ENCODE measurements at regions not wholly inside any gene's neighbourhood (a gene's known extent, or its start where the extent isn't known, plus 50 kb on each side); places are given as distances from the start of the nearest gene placed in this dataset.

- DNase-seq = no peak
- Mint-ChIP-seq H3K4me3 (no peak overlapping the region), H3K27ac (no peak overlapping the region), H3K4me1 (no peaks in the 10 kb centered on the region), H3K27me3 (peaks cover 4% of the 10 kb centered on the region), H3K9me3 (no peaks in the 10 kb centered on the region), H3K36me3 (no peaks in the 10 kb centered on the region)
- CTCF ChIA-PET = interaction anchor here (1.2 kb wide), 1 partner anchor 59 kb away, joined by 5 read pairs; no protein-coding TSS in a partner anchor
Observed at GRCh38 chr6:138648127-138648526, 125.4 kb upstream of the CCDC28A start.

- Mint-ChIP-seq H3K9me3 (no peaks in the 10 kb centered on the region), H3K4me3 (no peak overlapping the region), H3K27ac (no peak overlapping the region), H3K36me3 (no peaks in the 10 kb centered on the region), H3K4me1 (peaks cover 12% of the 10 kb centered on the region), H3K27me3 (peaks cover 7% of the 10 kb centered on the region)
- CTCF ChIA-PET = interaction anchor here (1.2 kb wide), 1 partner anchor 40 kb away, joined by 5 read pairs; no protein-coding TSS in a partner anchor
- DNase-seq = no peak
Observed at GRCh38 chr6:138651491-138651890, 122.1 kb upstream of the CCDC28A start.

GRCh38 chr6:138652824-138653223 lies 120.7 kb upstream of the CCDC28A start:
- CTCF ChIA-PET = no interaction called here
- Mint-ChIP-seq H3K27me3 (peaks cover 10% of the 10 kb centered on the region), H3K4me1 (peaks cover 12% of the 10 kb centered on the region), H3K36me3 (no peaks in the 10 kb centered on the region), H3K27ac (no peak overlapping the region), H3K9me3 (no peaks in the 10 kb centered on the region), H3K4me3 (no peak overlapping the region)
- no peak for DNase-seq

GRCh38 chr6:138653435-138653834 lies 120.1 kb upstream of the CCDC28A start:
- CTCF ChIA-PET = interaction anchor here (3.3 kb wide), 1 partner anchor 62 kb away, joined by 12 read pairs; no protein-coding TSS in a partner anchor
- no peak overlapping the region for H3K4me3 Mint-ChIP-seq
- H3K27me3 Mint-ChIP-seq = peaks cover 10% of the 10 kb centered on the region
- no peaks in the 10 kb centered on the region for H3K36me3 Mint-ChIP-seq
- no peak for DNase-seq
- no peaks in the 10 kb centered on the region for H3K9me3 Mint-ChIP-seq
- H3K27ac Mint-ChIP-seq = no peak overlapping the region
- peaks cover 12% of the 10 kb centered on the region for H3K4me1 Mint-ChIP-seq

GRCh38 chr6:138654715-138655634 lies 118.6 kb upstream of the CCDC28A start:
- DNase-seq = no peak

GRCh38 chr6:138655828-138656227 lies 117.7 kb upstream of the CCDC28A start:
- CTCF ChIA-PET = interaction anchor here (3.3 kb wide), 1 partner anchor 65 kb away, joined by 12 read pairs; no protein-coding TSS in a partner anchor
- Mint-ChIP-seq H3K4me3 (no peak overlapping the region), H3K4me1 (peaks cover 12% of the 10 kb centered on the region), H3K36me3 (no peaks in the 10 kb centered on the region), H3K9me3 (no peaks in the 10 kb centered on the region), H3K27me3 (peaks cover 6% of the 10 kb centered on the region), H3K27ac (no peak overlapping the region)
- no peak for DNase-seq

More at GRCh38 chr6:138654715-138655634, 118.6 kb upstream of the CCDC28A start:
- peaks cover 12% of the 10 kb centered on the region for H3K4me1 Mint-ChIP-seq
- H3K27ac Mint-ChIP-seq = no peak overlapping the region
- no peaks in the 10 kb centered on the region for H3K9me3 Mint-ChIP-seq
- H3K36me3 Mint-ChIP-seq = no peaks in the 10 kb centered on the region
- no peak overlapping the region for H3K4me3 Mint-ChIP-seq
- H3K27me3 Mint-ChIP-seq = peaks cover 10% of the 10 kb centered on the region
- CTCF ChIA-PET = interaction anchor here (3.3 kb wide), 1 partner anchor 64 kb away, joined by 12 read pairs; no protein-coding TSS in a partner anchor

- no peak overlapping the region for H3K27ac Mint-ChIP-seq
- no peaks in the 10 kb centered on the region for H3K9me3 Mint-ChIP-seq
- H3K36me3 Mint-ChIP-seq = no peaks in the 10 kb centered on the region
- H3K4me1 Mint-ChIP-seq = peaks cover 12% of the 10 kb centered on the region
- no peak for DNase-seq
- CTCF ChIA-PET = interaction anchor here (0.6 to 3.3 kb wide), 2 partner anchors 65 to 1040 kb away, joined by 3 to 12 read pairs; no protein-coding TSS in a partner anchor
- no peak overlapping the region for H3K4me3 Mint-ChIP-seq
- peaks cover 6% of the 10 kb centered on the region for H3K27me3 Mint-ChIP-seq
Observed at GRCh38 chr6:138656364-138657064, 117.1 kb upstream of the CCDC28A start.

GRCh38 chr6:138657065-138657425 lies 116.5 kb upstream of the CCDC28A start:
- no peak overlapping the region for H3K27ac Mint-ChIP-seq
- no peak for DNase-seq
- no peaks in the 10 kb centered on the region for H3K9me3 Mint-ChIP-seq
- peaks cover 6% of the 10 kb centered on the region for H3K27me3 Mint-ChIP-seq
- H3K4me3 Mint-ChIP-seq = no peak overlapping the region
- peaks cover 12% of the 10 kb centered on the region for H3K4me1 Mint-ChIP-seq
- H3K36me3 Mint-ChIP-seq = no peaks in the 10 kb centered on the region
- CTCF ChIA-PET = interaction anchor here (0.6 kb wide), 1 partner anchor 1041 kb away, joined by 3 read pairs; no protein-coding TSS in a partner anchor

GRCh38 chr6:138659998-138660397 lies 113.6 kb upstream of the CCDC28A start:
- Mint-ChIP-seq H3K4me1 (peaks cover 3% of the 10 kb centered on the region), H3K4me3 (no peak overlapping the region), H3K36me3 (no peaks in the 10 kb centered on the region), H3K27me3 (peaks cover 6% of the 10 kb centered on the region), H3K27ac (no peak overlapping the region), H3K9me3 (no peaks in the 10 kb centered on the region)
- DNase-seq = no peak
- CTCF ChIA-PET = no interaction called here

GRCh38 chr6:138662471-138662870 lies 111.1 kb upstream of the CCDC28A start:
- CTCF ChIA-PET = no interaction called here
- no peak overlapping the region for H3K4me3 Mint-ChIP-seq
- H3K27me3 Mint-ChIP-seq = peaks cover under 1% of the 10 kb centered on the region
- no peak for DNase-seq
- no peak overlapping the region for H3K27ac Mint-ChIP-seq
- H3K4me1 Mint-ChIP-seq = no peaks in the 10 kb centered on the region
- no peaks in the 10 kb centered on the region for H3K36me3 Mint-ChIP-seq
- H3K9me3 Mint-ChIP-seq = no peaks in the 10 kb centered on the region

GRCh38 chr6:138663892-138664291 lies 109.7 kb upstream of the CCDC28A start:
- Mint-ChIP-seq H3K27ac (no peak overlapping the region), H3K36me3 (no peaks in the 10 kb centered on the region), H3K9me3 (no peaks in the 10 kb centered on the region), H3K4me3 (no peak overlapping the region), H3K4me1 (no peaks in the 10 kb centered on the region), H3K27me3 (no peaks in the 10 kb centered on the region)
- CTCF ChIA-PET = interaction anchor here (1.0 kb wide), 1 partner anchor 25 kb away, joined by 3 read pairs; no protein-coding TSS in a partner anchor
- DNase-seq = no peak

- H3K27me3 Mint-ChIP-seq = no peaks in the 10 kb centered on the region
- CTCF ChIA-PET = no interaction called here
- H3K4me1 Mint-ChIP-seq = no peaks in the 10 kb centered on the region
Observed at GRCh38 chr6:138664745-138665144, 108.8 kb upstream of the CCDC28A start.

GRCh38 chr6:138666636-138667035 lies 106.9 kb upstream of the CCDC28A start:
- H3K4me3 Mint-ChIP-seq = no peak overlapping the region
- CTCF ChIA-PET = no interaction called here

More at GRCh38 chr6:138664745-138665144, 108.8 kb upstream of the CCDC28A start:
- DNase-seq = no peak
- Mint-ChIP-seq H3K9me3 (no peaks in the 10 kb centered on the region), H3K4me3 (no peak overlapping the region), H3K36me3 (no peaks in the 10 kb centered on the region), H3K27ac (no peak overlapping the region)

GRCh38 chr6:138667408-138667807 lies 106.2 kb upstream of the CCDC28A start:
- Mint-ChIP-seq H3K27me3 (no peaks in the 10 kb centered on the region), H3K4me3 (no peak overlapping the region), H3K27ac (no peak overlapping the region), H3K36me3 (no peaks in the 10 kb centered on the region), H3K4me1 (no peaks in the 10 kb centered on the region), H3K9me3 (no peaks in the 10 kb centered on the region)
- DNase-seq = no peak
- CTCF ChIA-PET = no interaction called here

More at GRCh38 chr6:138666636-138667035, 106.9 kb upstream of the CCDC28A start:
- Mint-ChIP-seq H3K9me3 (no peaks in the 10 kb centered on the region), H3K4me1 (no peaks in the 10 kb centered on the region), H3K27me3 (no peaks in the 10 kb centered on the region), H3K27ac (no peak overlapping the region), H3K36me3 (no peaks in the 10 kb centered on the region)
- DNase-seq = no peak

All from activated naive CD4-positive, alpha-beta T cell treated with anti-CD3 and anti-CD28 coated beads, Interleukin-2, amount 10 ng/mL, durations not matched to agents 7 days and 5 days (primary cell).